Omental fat pad (tissue), 3 donors: ENCODE measurements at regions not wholly inside any gene's neighbourhood (a gene's known extent, or its start where the extent isn't known, plus 50 kb on each side); places are given as distances from the start of the nearest gene placed in this dataset.

Experiments
- ATAC-seq: fragments of 150-250 bp; one replicate; pipeline ENCODE4 v1.9.1; 2016; ENCODE audit warnings: mild to moderate bottlenecking, moderate library complexity; ENCODE audit not compliant: low FRiP score
- DNase-seq: peaks from one replicate; pipeline ENCODE4 v3.0.0-alpha.2; 2019; ENCODE audit warnings: low spot score
- CTCF ChIP-seq, 3 donors: fragments of 450-650 bp; IDR thresholded peaks; one replicate each; pipeline ENCODE4 v1.5.1; 2016 to 2017; ENCODE audit warnings: antibody characterized with exemption in 3 of 3, mild to moderate bottlenecking in 3 of 3, moderate library complexity in 2 of 3

- no peak for TF ChIP-seq CTCF (IDR thresholded peaks at IDR 0.05)
- ATAC-seq (no peak), DNase-seq (no peak)
These were observed 153.6 kb downstream of the ABCA8 start for GRCh38 chr17:68801335-68802247.

GRCh38 chr17:68800751-68801150, 154.4 kb downstream of the ABCA8 start:
- ATAC-seq: no peak
- TF ChIP-seq CTCF (IDR thresholded peaks at IDR 0.05): no peak
- DNase-seq: no peak

GRCh38 chr17:68794636-68795434, 160.4 kb downstream of the ABCA8 start:
- TF ChIP-seq CTCF (IDR thresholded peaks at IDR 0.05): no peak
- ATAC-seq (no peak), DNase-seq (no peak)

- ATAC-seq (no peak), DNase-seq (no peak)
- TF ChIP-seq CTCF (IDR thresholded peaks at IDR 0.05): no peak
These were observed 162.3 kb downstream of the ABCA8 start for GRCh38 chr17:68792873-68793272.

- no peak for TF ChIP-seq CTCF (IDR thresholded peaks at IDR 0.05)
- ATAC-seq (peak; percentile 28), DNase-seq (no peak)
These were observed 163.0 kb downstream of the ABCA8 start for GRCh38 chr17:68792042-68792685.

GRCh38 chr17:68790931-68791330, 164.3 kb downstream of the ABCA8 start:
- no peak for TF ChIP-seq CTCF (IDR thresholded peaks at IDR 0.05)
- ATAC-seq (no peak), DNase-seq (no peak)
